RWPE2 (cell line): ENCODE measurements at regions not wholly inside any gene's neighbourhood (a gene's known extent, or its start where the extent isn't known, plus 50 kb on each side); places are given as distances from the start of the nearest gene placed in this dataset.
A peak's percentile ranks its signal among the peaks of the same experiment; 100 is the strongest.

Experiments used
- ATAC-seq: fragments of 200-7000 bp; cut with Tn5 transposase; 3 replicates; pipeline ENCODE4 v1.9.1; 2021; ENCODE audit warnings: low read depth
- DNase-seq: peaks from one replicate; pipeline ENCODE4 v3.0.0-alpha.2; 2020; ENCODE audit warnings: low spot score
- H3K27ac ChIP-seq: fragments of 450-650 bp; 2 replicates; pipeline ENCODE4 v1.5.1; 2017; ENCODE audit warnings: mild to moderate bottlenecking; ENCODE audit not compliant: poor library complexity, severe bottlenecking
- H3K27me3 ChIP-seq: fragments of 250-450 bp; sonication (Bioruptor Pico); 2 replicates; pipeline ENCODE4 v1.5.1; 2021; ENCODE audit warnings: mild to moderate bottlenecking, moderate library complexity; ENCODE audit not compliant: insufficient read depth, poor library complexity, severe bottlenecking
- H3K36me3 ChIP-seq: fragments of 250-450 bp; sonication (Bioruptor Pico); 2 replicates; pipeline ENCODE4 v1.5.1; 2020; ENCODE audit warnings: low read depth, mild to moderate bottlenecking, moderate library complexity
- H3K4me1 ChIP-seq: fragments of 250-450 bp; sonication (Bioruptor Pico); 2 replicates; pipeline ENCODE4 v1.5.1; 2021; ENCODE audit warnings: mild to moderate bottlenecking, moderate library complexity; ENCODE audit not compliant: insufficient read depth, poor library complexity, severe bottlenecking
- H3K4me3 ChIP-seq: fragments of 250-450 bp; sonication (Bioruptor Pico); 2 replicates; pipeline ENCODE4 v1.5.1; 2021; ENCODE audit warnings: mild to moderate bottlenecking, moderate library complexity; ENCODE audit not compliant: severe bottlenecking
- H3K9me3 ChIP-seq: fragments of 250-450 bp; sonication (Bioruptor Pico); 2 replicates; pipeline ENCODE4 v1.5.1; 2021; ENCODE audit warnings: mild to moderate bottlenecking, moderate library complexity; ENCODE audit not compliant: severe bottlenecking
- CTCF ChIP-seq: fragments of 450-650 bp; IDR thresholded peaks from one replicate; pipeline ENCODE4 v1.5.1; 2017; ENCODE audit warnings: mild to moderate bottlenecking, moderate library complexity; ENCODE audit not compliant: poor library complexity, severe bottlenecking

- Histone ChIP-seq H3K27ac (no peak overlapping the region), H3K9me3 (no peaks in the 10 kb centered on the region), H3K4me3 (no peak overlapping the region), H3K4me1 (peaks cover 8% of the 10 kb centered on the region), H3K27me3 (no peaks in the 10 kb centered on the region), H3K36me3 (no peaks in the 10 kb centered on the region)
- no peak for DNase-seq
- no peak for TF ChIP-seq CTCF
- ATAC-seq = no peak
These were observed 147.8 kb downstream of the EN1 start for GRCh38 chr2:118699447-118700175.

- no peak overlapping the region for H3K27ac ChIP-seq
- H3K4me3 ChIP-seq = no peak overlapping the region
- H3K9me3 ChIP-seq = no peaks in the 10 kb centered on the region
- no peak for ATAC-seq
- H3K36me3 ChIP-seq = no peaks in the 10 kb centered on the region
- H3K27me3 ChIP-seq = no peaks in the 10 kb centered on the region
- no peak for TF ChIP-seq CTCF
- H3K4me1 ChIP-seq = peaks cover 8% of the 10 kb centered on the region
- no peak for DNase-seq
These were observed 148.9 kb downstream of the EN1 start for GRCh38 chr2:118698564-118698963.

GRCh38 chr2:118697781-118698180 lies 149.7 kb downstream of the EN1 start:
- Histone ChIP-seq H3K9me3 (no peaks in the 10 kb centered on the region), H3K4me3 (no peak overlapping the region), H3K27me3 (no peaks in the 10 kb centered on the region), H3K36me3 (no peaks in the 10 kb centered on the region), H3K4me1 (peaks cover 8% of the 10 kb centered on the region), H3K27ac (peak overlapping the region; percentile 12)
- peak; percentile 51 for ATAC-seq
- TF ChIP-seq CTCF = no peak
- no peak for DNase-seq

- TF ChIP-seq CTCF = no peak
- no peak for DNase-seq
- H3K4me1 ChIP-seq = peaks cover 8% of the 10 kb centered on the region
- H3K27me3 ChIP-seq = no peaks in the 10 kb centered on the region
- H3K9me3 ChIP-seq = no peaks in the 10 kb centered on the region
- H3K4me3 ChIP-seq = no peak overlapping the region
- peak overlapping the region; percentile 12 for H3K27ac ChIP-seq
- H3K36me3 ChIP-seq = no peaks in the 10 kb centered on the region
- no peak for ATAC-seq
These were observed 150.5 kb downstream of the EN1 start for GRCh38 chr2:118696786-118697465.
